NOMO-1 treated with DMSO at 0.1 percent for 48 hours (cell line): ENCODE measurements at regions not wholly inside any gene's neighbourhood (a gene's known extent, or its start where the extent isn't known, plus 50 kb on each side); places are given as distances from the start of the nearest gene placed in this dataset.

Experiments
- DNase-seq: peaks from one replicate; lab custom pipeline; 2025; ENCODE audit not compliant: unreplicated experiment; lab: John Stamatoyannopoulos, UW

- no peak for DNase-seq
These were observed 347.5 kb downstream of the SAMD5 start for GRCh38 chr6:147855803-147856482.

- no peak for DNase-seq
These were observed 348.2 kb downstream of the SAMD5 start for GRCh38 chr6:147856687-147857086.

- DNase-seq = no peak
These were observed 349.9 kb downstream of the SAMD5 start for GRCh38 chr6:147858421-147858820.

- DNase-seq = no peak
These were observed 350.6 kb downstream of the SAMD5 start for GRCh38 chr6:147859071-147859470.

- no peak for DNase-seq
These were observed 353.2 kb downstream of the SAMD5 start for GRCh38 chr6:147861696-147862095.

GRCh38 chr6:147867433-147868226, 359.1 kb downstream of the SAMD5 start:
- DNase-seq = no peak

- DNase-seq = no peak
These were observed 360.1 kb downstream of the SAMD5 start for GRCh38 chr6:147868427-147869190.

- no peak for DNase-seq
These were observed 360.7 kb downstream of the SAMD5 start for GRCh38 chr6:147869201-147869600.

GRCh38 chr6:147869869-147870268, 361.4 kb downstream of the SAMD5 start:
- no peak for DNase-seq

- DNase-seq = no peak
These were observed 362.1 kb downstream of the SAMD5 start for GRCh38 chr6:147870506-147871110.

- DNase-seq = no peak
These were observed 363.5 kb downstream of the SAMD5 start for GRCh38 chr6:147872002-147872401.

- no peak for DNase-seq
These were observed 365.3 kb downstream of the SAMD5 start for GRCh38 chr6:147873816-147874215.

GRCh38 chr6:147874322-147874721, 365.8 kb downstream of the SAMD5 start:
- DNase-seq = no peak

GRCh38 chr6:147879031-147879580, 370.6 kb downstream of the SAMD5 start:
- no peak for DNase-seq

GRCh38 chr6:147881432-147881831, 372.9 kb downstream of the SAMD5 start:
- DNase-seq = no peak

- no peak for DNase-seq
These were observed 379.9 kb downstream of the SAMD5 start for GRCh38 chr6:147888374-147888773.

- DNase-seq = no peak
These were observed 383.2 kb downstream of the SAMD5 start for GRCh38 chr6:147891671-147892070.

GRCh38 chr6:147892476-147892875, 384.0 kb downstream of the SAMD5 start:
- no peak for DNase-seq

GRCh38 chr6:147895272-147895671, 386.8 kb downstream of the SAMD5 start:
- no peak for DNase-seq

GRCh38 chr6:147900247-147900830, 391.8 kb downstream of the SAMD5 start:
- no peak for DNase-seq

- DNase-seq = no peak
These were observed 394.8 kb downstream of the SAMD5 start for GRCh38 chr6:147903321-147903720.
